Common myeloid progenitor, CD34-positive (primary cell): ENCODE measurements at regions not wholly inside any gene's neighbourhood (a gene's known extent, or its start where the extent isn't known, plus 50 kb on each side); places are given as distances from the start of the nearest gene placed in this dataset.

Experiments
- CTCF ChIA-PET: fragments of 350-600 bp; sonication (Branson Sonifier 250); formaldehyde crosslinking; loops from one replicate; lab custom pipeline; 2021; ENCODE audit warnings: antibody characterized with exemption; lab: Charles Lee
- POLR2A ChIA-PET: fragments of 350-600 bp; sonication (Branson Sonifier 250); formaldehyde crosslinking; loops from one replicate; lab custom pipeline; 2021; ENCODE audit warnings: antibody characterized with exemption; lab: Charles Lee
- DNase-seq, 3 donors: peaks; one replicate each; pipeline versions ENCODE4 v3.0.0 to v3.0.0-alpha.2; 2013
- H3K27ac ChIP-seq, 2 experiments: 1 replicate in 1 of 2; 2 replicates in 1 of 2; pipeline ENCODE4 v1.7.0; 2013; ENCODE audit warnings: inconsistent platforms in 2 of 2, low read length in 2 of 2, mild to moderate bottlenecking in 2 of 2, low read depth in 1 of 2, moderate library complexity in 1 of 2; ENCODE audit not compliant: severe bottlenecking in 2 of 2, insufficient read depth in 1 of 2, poor library complexity in 1 of 2
- H3K27me3 ChIP-seq, 5 experiments: replicated peaks in 2 of 5; 1 replicate in 3 of 5; 2 replicates in 2 of 5; pipeline versions ENCODE4 v1.6.1 to v1.7.0; 2013; ENCODE audit warnings: low read length in 4 of 5, mild to moderate bottlenecking in 2 of 5, moderate library complexity in 2 of 5, inconsistent platforms in 1 of 5; ENCODE audit not compliant: insufficient read depth in 5 of 5, control insufficient read depth in 4 of 5
- H3K36me3 ChIP-seq, 4 experiments: 1 replicate in 2 of 4; 2 replicates in 2 of 4; pipeline versions ENCODE4 v1.6.1 to v1.7.0; 2013; ENCODE audit warnings: low read length in 3 of 4, control low read depth in 1 of 4, mild to moderate bottlenecking in 1 of 4; ENCODE audit not compliant: control insufficient read depth in 4 of 4, insufficient read depth in 4 of 4
- H3K4me1 ChIP-seq, 4 experiments: 1 replicate in 3 of 4; 2 replicates in 1 of 4; pipeline versions ENCODE4 v1.6.1 to v1.7.1; 2013; ENCODE audit warnings: low read length in 3 of 4, mild to moderate bottlenecking in 3 of 4, control low read depth in 1 of 4, inconsistent platforms in 1 of 4, moderate library complexity in 1 of 4; ENCODE audit not compliant: control insufficient read depth in 4 of 4, insufficient read depth in 4 of 4; ENCODE audit errors: control extremely low read depth in 1 of 4
- H3K4me3 ChIP-seq, 7 experiments: 1 replicate in 4 of 7; 2 replicates in 3 of 7; pipeline versions ENCODE4 v1.5.1 to v1.7.0; 2013; ENCODE audit warnings: mild to moderate bottlenecking in 7 of 7, low read length in 6 of 7, moderate library complexity in 6 of 7, inconsistent platforms in 2 of 7, low read depth in 2 of 7, control low read depth in 1 of 7; ENCODE audit not compliant: insufficient read depth in 4 of 7, control insufficient read depth in 1 of 7; ENCODE audit errors: extremely low read depth in 1 of 7
- H3K9me3 ChIP-seq, 5 experiments: 1 replicate in 4 of 5; 2 replicates in 1 of 5; pipeline versions ENCODE4 v1.6.1 to v1.7.1; 2013; ENCODE audit warnings: low read length in 4 of 5, mild to moderate bottlenecking in 2 of 5, inconsistent platforms in 1 of 5, low read depth in 1 of 5, moderate library complexity in 1 of 5; ENCODE audit not compliant: control insufficient read depth in 4 of 5, insufficient read depth in 2 of 5; ENCODE audit errors: control extremely low read depth in 1 of 5
- WGBS: methylation state at CpG from one replicate; pipeline ENCODE4 v1.1.5; 2013; ENCODE audit not compliant: insufficient coverage; 5-methylcytosine and 5-hydroxymethylcytosine counted together

DNA sequence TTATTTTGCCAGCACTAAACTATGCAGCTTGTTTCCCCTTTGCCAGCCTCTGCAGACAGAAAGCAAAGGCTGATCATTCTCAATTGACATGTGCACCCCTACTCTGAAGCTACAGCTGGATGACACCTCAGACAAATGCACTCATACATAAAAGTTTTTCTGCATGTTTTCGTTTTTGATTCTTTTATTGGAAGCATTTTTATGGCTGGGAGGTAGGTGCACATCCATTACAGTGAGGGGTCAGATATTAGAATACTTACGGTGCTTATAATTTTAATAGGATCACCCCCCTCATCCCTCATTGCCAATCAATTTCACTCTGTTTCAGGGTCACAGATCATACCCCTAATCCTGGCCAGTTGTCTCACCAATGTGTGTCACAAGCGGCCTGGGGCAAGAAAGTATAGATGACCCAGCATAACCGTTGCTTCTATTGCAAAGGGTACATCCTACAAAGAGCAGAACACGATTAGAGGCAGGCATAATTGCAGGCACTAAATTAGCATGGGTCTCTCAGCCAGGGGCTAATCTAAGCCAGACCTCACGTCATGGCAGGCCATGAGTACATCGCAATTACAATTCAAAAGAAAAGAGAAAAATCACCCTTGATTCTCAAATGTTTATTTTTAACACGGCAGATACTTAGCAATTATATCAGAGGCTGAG is 89.5 kb upstream of the SOX9 start:
- ChIA-PET CTCF (no interaction called here), POLR2A (no interaction called here)
- WGBS, result 83% methylated on average over 3 of the region's 8 CpGs

DNA sequence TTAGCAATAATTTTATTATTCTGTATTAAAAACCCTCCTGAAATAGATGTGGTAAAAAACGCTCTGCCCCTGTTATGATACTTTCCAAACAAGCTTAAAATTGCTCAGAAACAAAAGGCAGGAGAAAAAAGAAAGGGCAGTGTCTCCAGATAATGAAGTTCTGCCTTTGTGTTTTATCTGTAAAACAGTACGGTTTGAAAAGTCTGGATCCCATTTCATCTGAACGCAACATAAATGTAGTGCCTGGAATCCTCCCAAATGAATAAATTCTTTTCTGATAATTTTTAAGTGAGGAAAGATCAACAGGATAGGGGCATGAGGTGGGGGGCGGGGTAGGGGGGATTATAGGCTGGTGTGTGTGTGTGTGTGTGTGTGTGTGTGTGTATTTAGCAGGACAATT is 87.5 kb upstream of the SOX9 start:
- Histone ChIP-seq H3K36me3 (no peaks in the 10 kb centered on the region), H3K27ac (no peak overlapping the region), H3K4me3 (no peak overlapping the region), H3K27me3 (peaks cover 0 to 13% (median 3%) of the 10 kb centered on the region in 5 experiments), H3K4me1 (peaks cover 0 to 13% (median 8%) of the 10 kb centered on the region in 4 experiments), H3K9me3 (peaks cover 0 to 1% (median 0%) of the 10 kb centered on the region in 5 experiments)
- WGBS, result 100% methylated on average over 2 of the region's 4 CpGs
- ChIA-PET CTCF (no interaction called here), POLR2A (no interaction called here)
- DNase-seq, result no peak

More for the DNA sequence above, 89.5 kb upstream of the SOX9 start:
- Histone ChIP-seq H3K4me3 (no peak overlapping the region), H3K27ac (no peak overlapping the region), H3K36me3 (no peaks in the 10 kb centered on the region), H3K27me3 (peaks cover 0 to 13% (median 10%) of the 10 kb centered on the region in 5 experiments), H3K9me3 (peaks cover 0 to 1% (median 0%) of the 10 kb centered on the region in 5 experiments), H3K4me1 (peaks cover 0 to 13% (median 8%) of the 10 kb centered on the region in 4 experiments)
- DNase-seq, result no peak

DNA sequence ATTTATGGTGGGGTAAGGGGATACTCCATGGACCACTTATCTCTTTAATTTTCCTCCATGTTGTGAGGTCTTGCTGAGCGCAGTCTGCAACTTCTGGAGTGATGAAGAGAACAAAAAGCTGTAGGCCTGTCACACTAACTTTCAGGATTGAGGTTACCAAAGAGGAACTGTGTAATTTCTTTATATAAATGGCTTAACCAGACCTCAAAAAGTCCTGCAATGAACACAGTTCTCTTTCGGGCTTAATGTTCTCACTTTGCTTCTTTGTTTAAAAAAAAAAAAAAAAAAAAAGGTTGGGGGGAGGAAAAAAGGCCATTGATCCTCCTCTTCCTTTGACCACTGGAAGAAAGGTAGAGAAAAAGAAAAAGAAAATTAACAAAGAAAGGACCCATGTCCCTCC is 86.8 kb upstream of the SOX9 start:
- CTCF ChIA-PET, result no interaction called here
- no peak for DNase-seq
- Histone ChIP-seq H3K27me3 (peaks cover 0 to 13% (median 3%) of the 10 kb centered on the region in 5 experiments), H3K27ac (no peak overlapping the region), H3K9me3 (peaks cover 0 to 1% (median 0%) of the 10 kb centered on the region in 5 experiments), H3K4me1 (peaks cover 0 to 13% (median 8%) of the 10 kb centered on the region in 4 experiments), H3K36me3 (no peaks in the 10 kb centered on the region), H3K4me3 (no peak overlapping the region)
- POLR2A ChIA-PET, result no interaction called here
- WGBS, result no CpG with 5 or more reads among the region's 2 CpGs

- no peak overlapping the region for H3K4me3 ChIP-seq
- no peak overlapping the region for H3K27ac ChIP-seq
- DNase-seq, result no peak
- no peaks in the 10 kb centered on the region for H3K4me1 ChIP-seq
- CTCF ChIA-PET, result no interaction called here
- H3K9me3 ChIP-seq, result peaks cover 0 to 1% (median 0%) of the 10 kb centered on the region in 5 experiments
- H3K27me3 ChIP-seq, result no peaks in the 10 kb centered on the region
- POLR2A ChIA-PET, result no interaction called here
- no peaks in the 10 kb centered on the region for H3K36me3 ChIP-seq
Measured at GRCh38 chr17:72038427-72038826, 82.4 kb upstream of the SOX9 start.

GRCh38 chr17:72039490-72039889 is 81.3 kb upstream of the SOX9 start:
- H3K27me3 ChIP-seq, result no peaks in the 10 kb centered on the region
- no peak overlapping the region for H3K27ac ChIP-seq
- ChIA-PET CTCF (no interaction called here), POLR2A (no interaction called here)
- H3K36me3 ChIP-seq, result no peaks in the 10 kb centered on the region
- H3K4me3 ChIP-seq, result no peak overlapping the region
- no peaks in the 10 kb centered on the region for H3K4me1 ChIP-seq
- 100% methylated on average over 1 of the region's 2 CpGs for WGBS
- H3K9me3 ChIP-seq, result peaks cover 0 to 1% (median 0%) of the 10 kb centered on the region in 5 experiments
- no peak for DNase-seq

DNA sequence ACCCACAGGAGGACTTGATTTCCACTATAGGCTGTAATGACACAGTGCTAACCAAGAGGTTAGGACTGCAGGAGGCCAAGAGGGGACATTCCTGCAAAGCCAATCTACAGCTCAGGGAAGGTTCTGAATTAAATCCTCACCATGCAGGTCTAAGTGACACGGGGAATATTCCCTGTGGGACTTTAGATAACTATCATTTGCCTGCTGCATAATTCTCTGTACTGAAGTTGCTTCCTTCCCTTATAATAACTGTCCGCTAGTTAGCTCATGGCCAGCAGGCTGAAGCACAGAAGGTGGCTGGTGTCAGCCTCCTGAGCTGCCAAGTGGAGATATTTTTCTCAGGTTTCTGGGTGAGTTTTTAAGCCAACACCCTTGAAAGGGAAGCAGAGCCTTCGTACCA is 74.6 kb upstream of the SOX9 start:
- ChIA-PET CTCF (no interaction called here), POLR2A (no interaction called here)
- no peak for DNase-seq
- no peak overlapping the region for H3K4me3 ChIP-seq
- H3K9me3 ChIP-seq, result no peaks in the 10 kb centered on the region
- H3K4me1 ChIP-seq, result no peaks in the 10 kb centered on the region
- no peak overlapping the region for H3K27ac ChIP-seq
- H3K36me3 ChIP-seq, result no peaks in the 10 kb centered on the region
- H3K27me3 ChIP-seq, result no peaks in the 10 kb centered on the region
- 100% methylated on average over 2 of the region's 3 CpGs for WGBS

DNA sequence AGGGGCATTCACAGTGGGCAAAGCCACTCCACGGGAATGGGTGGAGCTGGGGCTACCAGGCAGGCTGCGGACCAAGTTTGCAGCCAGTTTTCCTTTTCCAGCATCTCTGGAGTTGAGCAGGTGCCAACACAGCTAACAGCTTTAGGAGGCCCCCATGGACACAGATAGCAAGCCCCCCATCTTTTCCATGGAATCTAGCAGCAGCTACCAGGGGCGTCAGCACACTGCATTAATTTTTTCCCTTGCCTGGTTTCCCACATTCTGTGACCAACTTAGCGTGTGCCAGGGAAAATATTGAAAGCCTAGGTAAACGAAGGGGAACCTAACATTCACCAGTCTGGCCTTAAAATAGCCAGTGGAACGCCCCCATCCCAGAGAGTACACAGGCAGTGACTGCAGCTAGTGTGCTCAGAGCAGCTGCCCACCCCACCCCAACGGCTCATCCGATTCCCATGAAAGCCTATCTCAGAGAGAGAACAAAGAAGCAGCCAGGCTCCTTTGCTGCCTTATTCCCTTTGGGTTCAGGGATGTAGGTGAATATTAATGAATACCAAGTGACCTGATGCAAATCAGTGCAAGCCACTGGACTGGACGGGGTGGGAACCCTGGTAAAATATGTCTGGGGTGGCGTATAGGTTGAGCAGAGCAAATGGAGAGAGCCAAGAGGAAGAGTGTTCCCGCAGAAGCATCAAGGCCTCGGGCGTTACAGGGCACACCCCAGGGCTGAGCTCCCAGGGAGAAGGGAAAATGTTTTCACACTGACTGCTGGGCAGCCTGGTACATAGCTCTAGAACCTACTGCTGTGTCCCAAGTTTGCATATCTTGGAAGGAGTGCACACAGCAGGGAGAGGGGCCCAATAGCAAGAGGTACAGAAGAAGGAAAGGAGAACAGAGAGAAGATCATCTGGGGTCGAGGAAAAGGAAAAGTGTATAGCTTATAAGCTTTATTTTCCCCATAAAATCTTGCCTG is 73.9 kb upstream of the SOX9 start:
- Histone ChIP-seq H3K36me3 (no peaks in the 10 kb centered on the region), H3K4me1 (no peaks in the 10 kb centered on the region), H3K27ac (no peak overlapping the region), H3K4me3 (no peak overlapping the region), H3K27me3 (no peaks in the 10 kb centered on the region), H3K9me3 (no peaks in the 10 kb centered on the region)
- 84% methylated on average over 11 of the region's 14 CpGs for WGBS
- CTCF ChIA-PET, result no interaction called here
- no peak for DNase-seq
- POLR2A ChIA-PET, result no interaction called here
